ENCODE measurements at regions not wholly inside any gene's neighbourhood (a gene's known extent, or its start where the extent isn't known, plus 50 kb on each side); places are given as distances from the start of the nearest gene placed in this dataset.
"Not testable (repeated sequence)": the region's sequence is repeated elsewhere in the genome, so short reads cannot be mapped to it uniquely, and the experiment has no call there.

- not testable (repeated sequence) for DNase-seq (ENCODE audit: low read depth in 2 of 2)
Observed at GRCh38 chr14:89660625-89661233, 243.7 kb upstream of the FOXN3 start.

GRCh38 chr14:89660166-89660565, 243.1 kb upstream of the FOXN3 start:
- no peak for DNase-seq (ENCODE audit: low read depth in 2 of 2)

- no peak for DNase-seq (ENCODE audit: low read depth in 2 of 2)
Observed at GRCh38 chr14:89658977-89659670, 242.1 kb upstream of the FOXN3 start.

GRCh38 chr14:89657014-89657413, 240.0 kb upstream of the FOXN3 start:
- no peak for DNase-seq (ENCODE audit: low read depth in 2 of 2)

- no peak for DNase-seq (ENCODE audit: low read depth in 2 of 2)
Observed at GRCh38 chr14:89654998-89655397, 238.0 kb upstream of the FOXN3 start.

- DNase-seq (ENCODE audit: low read depth in 2 of 2) = no peak
Observed at GRCh38 chr14:89652352-89652751, 235.3 kb upstream of the FOXN3 start.

- no peak for DNase-seq (ENCODE audit: low read depth in 2 of 2)
Observed at GRCh38 chr14:89651805-89652204, 234.8 kb upstream of the FOXN3 start.

- DNase-seq (ENCODE audit: low read depth in 2 of 2) = no peak
Observed at GRCh38 chr14:89650077-89650978, 233.3 kb upstream of the FOXN3 start.

- DNase-seq (ENCODE audit: low read depth in 2 of 2) = no peak
Observed at GRCh38 chr14:89649451-89650075, 232.5 kb upstream of the FOXN3 start.

GRCh38 chr14:89648924-89649323, 231.9 kb upstream of the FOXN3 start:
- no peak for DNase-seq (ENCODE audit: low read depth in 2 of 2)

- DNase-seq (ENCODE audit: low read depth in 2 of 2) = no peak
Observed at GRCh38 chr14:89648510-89648909, 231.5 kb upstream of the FOXN3 start.

- DNase-seq (ENCODE audit: low read depth in 2 of 2) = no peak
Observed at GRCh38 chr14:89646971-89647370, 229.9 kb upstream of the FOXN3 start.

- DNase-seq (ENCODE audit: low read depth in 2 of 2) = no peak
Observed at GRCh38 chr14:89644641-89645040, 227.6 kb upstream of the FOXN3 start.

- no peak for DNase-seq (ENCODE audit: low read depth in 2 of 2)
Observed at GRCh38 chr14:89641495-89642175, 224.6 kb upstream of the FOXN3 start.

GRCh38 chr14:89640141-89640540, 223.1 kb upstream of the FOXN3 start:
- no peak for DNase-seq (ENCODE audit: low read depth in 2 of 2)

GRCh38 chr14:89639687-89640086, 222.7 kb upstream of the FOXN3 start:
- DNase-seq (ENCODE audit: low read depth in 2 of 2) = no peak

GRCh38 chr14:89638891-89639290, 221.9 kb upstream of the FOXN3 start:
- DNase-seq (ENCODE audit: low read depth in 2 of 2) = no peak

- no peak for DNase-seq (ENCODE audit: low read depth in 2 of 2)
Observed at GRCh38 chr14:89637581-89637980, 220.5 kb upstream of the FOXN3 start.

GRCh38 chr14:89635615-89636014, 218.6 kb upstream of the FOXN3 start:
- DNase-seq (ENCODE audit: low read depth in 2 of 2) = no peak

GRCh38 chr14:89634037-89634436, 217.0 kb upstream of the FOXN3 start:
- no peak for DNase-seq (ENCODE audit: low read depth in 2 of 2)

- DNase-seq (ENCODE audit: low read depth in 2 of 2) = no peak
Observed at GRCh38 chr14:89630101-89630829, 213.2 kb upstream of the FOXN3 start.

Measured in stimulated activated CD8-positive, alpha-beta memory T cell treated with anti-CD3 and anti-CD28 coated beads, Interleukin-2, amount 100 ng/mL, for 48 hours (primary cell).